ENCODE measurements at regions not wholly inside any gene's neighbourhood (a gene's known extent, or its start where the extent isn't known, plus 50 kb on each side); places are given as distances from the start of the nearest gene placed in this dataset.

DNA sequence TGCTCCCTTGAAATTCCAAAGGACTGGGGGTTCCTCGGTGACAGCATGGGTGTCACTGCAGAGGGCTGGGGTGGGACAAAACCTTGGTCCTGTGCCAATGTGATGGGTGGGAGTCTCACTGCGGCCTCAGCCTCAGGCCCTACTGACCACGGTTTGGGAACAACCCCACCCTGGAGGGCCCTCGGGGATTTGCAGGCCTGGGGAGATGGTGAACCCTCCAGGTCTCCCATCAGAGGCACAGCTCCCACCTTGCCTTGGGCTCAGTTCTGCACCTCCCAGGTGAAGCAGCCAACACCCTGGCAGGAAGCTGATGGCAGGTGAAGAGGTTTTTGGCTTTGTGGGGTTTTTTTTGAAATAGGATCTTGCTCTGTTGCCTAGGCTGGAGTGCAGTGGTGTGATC lies 286.8 kb downstream of the PBX3 start:
- Histone ChIP-seq H3K36me3 (ENCODE audit: control insufficient read depth in 4 of 4, insufficient read depth in 3 of 4, low read depth in 1 of 4, low read length in 3 of 4) (no peaks in the 10 kb centered on the region), H3K9me3 (ENCODE audit: control insufficient read depth in 4 of 4, low read length in 3 of 4) (no peaks in the 10 kb centered on the region), H3K9ac (ENCODE audit: low read depth in 1 of 2, low read length in 2 of 2) (no peak overlapping the region), H3K27ac (ENCODE audit: low read depth in 1 of 2, low read length in 2 of 2) (no peak overlapping the region), H3K27me3 (ENCODE audit: control insufficient read depth in 4 of 4, insufficient read depth in 4 of 4, low read length in 3 of 4) (no peaks in the 10 kb centered on the region), H3K4me3 (ENCODE audit: low read depth in 1 of 3, low read length in 3 of 3) (no peak overlapping the region), H3K4me1 (ENCODE audit: control insufficient read depth in 4 of 4, insufficient read depth in 4 of 4, low read length in 3 of 4) (no peaks in the 10 kb centered on the region)
- WGBS, result 88% methylated on average over 4 of the region's 4 CpGs
- DNase-seq (ENCODE audit: low spot score), result no peak
- no peak for TF ChIP-seq HNF4A (conservative IDR thresholded peaks at IDR 0.05)
- no peak for TF ChIP-seq EGR1 (IDR thresholded peaks at IDR 0.05; ENCODE audit: low read depth in 2 of 2)
- TF ChIP-seq, protein P1, sequence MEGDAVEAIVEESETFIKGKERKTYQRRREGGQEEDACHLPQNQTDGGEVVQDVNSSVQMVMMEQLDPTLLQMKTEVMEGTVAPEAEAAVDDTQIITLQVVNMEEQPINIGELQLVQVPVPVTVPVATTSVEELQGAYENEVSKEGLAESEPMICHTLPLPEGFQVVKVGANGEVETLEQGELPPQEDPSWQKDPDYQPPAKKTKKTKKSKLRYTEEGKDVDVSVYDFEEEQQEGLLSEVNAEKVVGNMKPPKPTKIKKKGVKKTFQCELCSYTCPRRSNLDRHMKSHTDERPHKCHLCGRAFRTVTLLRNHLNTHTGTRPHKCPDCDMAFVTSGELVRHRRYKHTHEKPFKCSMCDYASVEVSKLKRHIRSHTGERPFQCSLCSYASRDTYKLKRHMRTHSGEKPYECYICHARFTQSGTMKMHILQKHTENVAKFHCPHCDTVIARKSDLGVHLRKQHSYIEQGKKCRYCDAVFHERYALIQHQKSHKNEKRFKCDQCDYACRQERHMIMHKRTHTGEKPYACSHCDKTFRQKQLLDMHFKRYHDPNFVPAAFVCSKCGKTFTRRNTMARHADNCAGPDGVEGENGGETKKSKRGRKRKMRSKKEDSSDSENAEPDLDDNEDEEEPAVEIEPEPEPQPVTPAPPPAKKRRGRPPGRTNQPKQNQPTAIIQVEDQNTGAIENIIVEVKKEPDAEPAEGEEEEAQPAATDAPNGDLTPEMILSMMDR (IDR thresholded peaks at IDR 0.05; ENCODE audit: low read depth, low read length, missing input control), result no peak
- TF ChIP-seq ZBTB33 (IDR thresholded peaks at IDR 0.05), result no peak

DNA sequence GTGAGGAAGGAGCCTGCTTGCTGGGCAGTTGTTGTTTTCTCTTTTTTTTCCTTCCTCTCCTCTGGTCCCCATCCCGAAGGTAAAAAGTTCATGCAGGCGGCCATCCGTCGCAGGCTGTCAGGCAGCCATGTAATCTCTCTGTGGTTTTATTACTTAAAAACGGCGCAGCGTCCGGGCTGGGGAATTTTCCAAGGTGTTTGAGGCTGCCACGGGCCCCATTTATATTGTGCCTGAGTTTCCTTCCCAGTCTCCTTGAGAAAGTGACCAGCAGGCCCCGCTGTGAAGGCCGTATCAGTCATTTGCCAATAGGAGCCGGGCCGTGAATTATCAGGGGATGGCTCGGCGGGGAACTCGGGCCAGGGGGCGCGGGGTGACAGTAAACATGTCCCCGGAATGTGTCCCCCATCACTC lies 289.7 kb downstream of the PBX3 start:
- Histone ChIP-seq H3K4me3 (ENCODE audit: low read depth in 1 of 3, low read length in 3 of 3) (no peak overlapping the region), H3K4me1 (ENCODE audit: control insufficient read depth in 4 of 4, insufficient read depth in 4 of 4, low read length in 3 of 4) (no peaks in the 10 kb centered on the region), H3K27ac (ENCODE audit: low read depth in 1 of 2, low read length in 2 of 2) (no peak overlapping the region), H3K9ac (ENCODE audit: low read depth in 1 of 2, low read length in 2 of 2) (no peak overlapping the region), H3K9me3 (ENCODE audit: control insufficient read depth in 4 of 4, low read length in 3 of 4) (no peaks in the 10 kb centered on the region), H3K36me3 (ENCODE audit: control insufficient read depth in 4 of 4, insufficient read depth in 3 of 4, low read depth in 1 of 4, low read length in 3 of 4) (no peaks in the 10 kb centered on the region), H3K27me3 (ENCODE audit: control insufficient read depth in 4 of 4, insufficient read depth in 4 of 4, low read length in 3 of 4) (no peaks in the 10 kb centered on the region)
- no peak for DNase-seq (ENCODE audit: low spot score)
- 59% methylated on average over 19 of the region's 19 CpGs for WGBS
- TF ChIP-seq GABPA (IDR thresholded peaks at IDR 0.05 in 1 of 2, conservative IDR thresholded peaks at IDR 0.05 in 1 of 2) (no peak), YY1 (IDR thresholded peaks at IDR 0.05) (no peak), EGR1 (IDR thresholded peaks at IDR 0.05; ENCODE audit: low read depth in 2 of 2) (no peak), JUND (IDR thresholded peaks at IDR 0.05) (no peak), RAD21 (IDR thresholded peaks at IDR 0.05) (no peak), ZBTB33 (IDR thresholded peaks at IDR 0.05) (no peak), RXRA (IDR thresholded peaks at IDR 0.05) (no peak), HNF4G (IDR thresholded peaks at IDR 0.05) (no peak), MAX (IDR thresholded peaks at IDR 0.05) (no peak), TAF1 (conservative IDR thresholded peaks at IDR 0.05) (no peak)
- TF ChIP-seq, protein P2, sequence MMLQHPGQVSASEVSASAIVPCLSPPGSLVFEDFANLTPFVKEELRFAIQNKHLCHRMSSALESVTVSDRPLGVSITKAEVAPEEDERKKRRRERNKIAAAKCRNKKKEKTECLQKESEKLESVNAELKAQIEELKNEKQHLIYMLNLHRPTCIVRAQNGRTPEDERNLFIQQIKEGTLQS (IDR thresholded peaks at IDR 0.05), result no peak
- TF ChIP-seq, protein P3, sequence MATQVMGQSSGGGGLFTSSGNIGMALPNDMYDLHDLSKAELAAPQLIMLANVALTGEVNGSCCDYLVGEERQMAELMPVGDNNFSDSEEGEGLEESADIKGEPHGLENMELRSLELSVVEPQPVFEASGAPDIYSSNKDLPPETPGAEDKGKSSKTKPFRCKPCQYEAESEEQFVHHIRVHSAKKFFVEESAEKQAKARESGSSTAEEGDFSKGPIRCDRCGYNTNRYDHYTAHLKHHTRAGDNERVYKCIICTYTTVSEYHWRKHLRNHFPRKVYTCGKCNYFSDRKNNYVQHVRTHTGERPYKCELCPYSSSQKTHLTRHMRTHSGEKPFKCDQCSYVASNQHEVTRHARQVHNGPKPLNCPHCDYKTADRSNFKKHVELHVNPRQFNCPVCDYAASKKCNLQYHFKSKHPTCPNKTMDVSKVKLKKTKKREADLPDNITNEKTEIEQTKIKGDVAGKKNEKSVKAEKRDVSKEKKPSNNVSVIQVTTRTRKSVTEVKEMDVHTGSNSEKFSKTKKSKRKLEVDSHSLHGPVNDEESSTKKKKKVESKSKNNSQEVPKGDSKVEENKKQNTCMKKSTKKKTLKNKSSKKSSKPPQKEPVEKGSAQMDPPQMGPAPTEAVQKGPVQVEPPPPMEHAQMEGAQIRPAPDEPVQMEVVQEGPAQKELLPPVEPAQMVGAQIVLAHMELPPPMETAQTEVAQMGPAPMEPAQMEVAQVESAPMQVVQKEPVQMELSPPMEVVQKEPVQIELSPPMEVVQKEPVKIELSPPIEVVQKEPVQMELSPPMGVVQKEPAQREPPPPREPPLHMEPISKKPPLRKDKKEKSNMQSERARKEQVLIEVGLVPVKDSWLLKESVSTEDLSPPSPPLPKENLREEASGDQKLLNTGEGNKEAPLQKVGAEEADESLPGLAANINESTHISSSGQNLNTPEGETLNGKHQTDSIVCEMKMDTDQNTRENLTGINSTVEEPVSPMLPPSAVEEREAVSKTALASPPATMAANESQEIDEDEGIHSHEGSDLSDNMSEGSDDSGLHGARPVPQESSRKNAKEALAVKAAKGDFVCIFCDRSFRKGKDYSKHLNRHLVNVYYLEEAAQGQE (IDR thresholded peaks at IDR 0.05), result no peak
